B cell (primary cell): ENCODE measurements at regions not wholly inside any gene's neighbourhood (a gene's known extent, or its start where the extent isn't known, plus 50 kb on each side); places are given as distances from the start of the nearest gene placed in this dataset.

Experiments
- ATAC-seq: fragments of 200-7000 bp; cut with Tn5 transposase; one replicate; pipeline ENCODE4 v1.10.0; 2021; ENCODE audit warnings: low read depth, mild to moderate bottlenecking, moderate number of reproducible peaks, moderate library complexity
- CTCF ChIA-PET: fragments of 350-600 bp; sonication (Branson Sonifier 250); formaldehyde crosslinking; loops from one replicate; lab custom pipeline; 2021; ENCODE audit warnings: antibody characterized with exemption, inconsistent platforms; lab: Charles Lee
- POLR2A ChIA-PET: fragments of 350-600 bp; sonication (Branson Sonifier 250); formaldehyde crosslinking; loops from one replicate; lab custom pipeline; 2021; ENCODE audit warnings: antibody characterized with exemption; lab: Charles Lee
- DNase-seq: peaks from one replicate; pipeline ENCODE4 v3.0.0; 2013
- H2AFZ ChIP-seq: 2 replicates; pipeline ENCODE4 v1.6.1; 2012; ENCODE audit warnings: mild to moderate bottlenecking, low read depth, low read length; ENCODE audit not compliant: insufficient read depth, poor library complexity, severe bottlenecking
- H3K27ac ChIP-seq, 2 donors: 1 replicate in 1 of 2; 2 replicates in 1 of 2; pipeline ENCODE4 v1.5.1; 2012 to 2013; ENCODE audit warnings: low read length in 2 of 2, mild to moderate bottlenecking in 2 of 2, moderate library complexity in 1 of 2
- H3K27me3 ChIP-seq, 4 experiments: fragments of 200-600 bp in 1 of 4; sonication (generic) in 1 of 4; replicated peaks in 1 of 4; 1 replicate in 2 of 4; 2 replicates in 2 of 4; pipeline versions ENCODE4 v1.6.1 to v1.7.0; 2013 to 2016; ENCODE audit warnings: low read length in 3 of 4, mild to moderate bottlenecking in 2 of 4, mixed read lengths in 1 of 4, moderate library complexity in 1 of 4; ENCODE audit not compliant: insufficient read depth in 4 of 4, control insufficient read depth in 3 of 4; ENCODE audit errors: control extremely low read depth in 1 of 4
- H3K36me3 ChIP-seq, 2 experiments: replicated peaks in 1 of 2; 1 replicate in 1 of 2; 2 replicates in 1 of 2; pipeline versions ENCODE4 v1.6.1 to v1.7.1; 2013; ENCODE audit warnings: low read length in 1 of 2; ENCODE audit not compliant: insufficient read depth in 2 of 2, control insufficient read depth in 1 of 2; ENCODE audit errors: control extremely low read depth in 1 of 2, extremely low read depth in 1 of 2
- H3K4me1 ChIP-seq, 2 donors: fragments of 200-600 bp in 1 of 2; sonication (generic) in 1 of 2; 1 replicate in 1 of 2; 2 replicates in 1 of 2; pipeline versions ENCODE4 v1.5.1 to v1.6.1; 2013 to 2017; ENCODE audit warnings: low read length in 2 of 2; ENCODE audit not compliant: control insufficient read depth in 2 of 2, insufficient read depth in 2 of 2
- H3K4me2 ChIP-seq: replicated peaks from 2 replicates; pipeline ENCODE3; 2012; ENCODE audit warnings: mild to moderate bottlenecking, low read depth, low read length; ENCODE audit not compliant: poor library complexity, severe bottlenecking
- H3K4me3 ChIP-seq, 5 experiments: fragments of 200-600 bp in 1 of 5; sonication (generic) in 1 of 5; 1 replicate in 3 of 5; 2 replicates in 2 of 5; pipeline versions ENCODE4 v1.5.1 to v1.7.0; 2011 to 2016; ENCODE audit warnings: low read length in 4 of 5, mild to moderate bottlenecking in 4 of 5, low read depth in 2 of 5, control low read depth in 1 of 5, moderate library complexity in 1 of 5; ENCODE audit not compliant: insufficient read depth in 1 of 5; ENCODE audit errors: control extremely low read depth in 1 of 5, extremely low read depth in 1 of 5
- H3K79me2 ChIP-seq: fragments of 200-600 bp; sonication (generic); one replicate; pipeline ENCODE4 v1.6.0; 2016; ENCODE audit warnings: low read length; ENCODE audit not compliant: control insufficient read depth, insufficient read depth
- H3K9ac ChIP-seq: fragments of 200-600 bp; sonication (generic); 2 replicates; pipeline ENCODE4 v1.6.1; 2017; ENCODE audit warnings: mild to moderate bottlenecking, low read length, moderate library complexity
- H3K9me3 ChIP-seq, 3 donors: one replicate each; pipeline versions ENCODE4 v1.6.1 to v1.7.1; 2013; ENCODE audit warnings: low read length in 2 of 3; ENCODE audit not compliant: control insufficient read depth in 2 of 3, insufficient read depth in 1 of 3; ENCODE audit errors: control extremely low read depth in 1 of 3
- H4K20me1 ChIP-seq: 2 replicates; pipeline ENCODE4 v1.6.0; 2012; ENCODE audit warnings: mild to moderate bottlenecking, low read length; ENCODE audit not compliant: insufficient read depth, control insufficient read depth, poor library complexity, severe bottlenecking
- H3K27ac Mint-ChIP-seq: one replicate; pipeline ENCODE4 v1.8.0; 2021; ENCODE audit warnings: mixed read lengths
- H3K27me3 Mint-ChIP-seq: one replicate; pipeline ENCODE4 v1.8.0; 2021; ENCODE audit warnings: mixed read lengths
- H3K4me1 Mint-ChIP-seq: one replicate; pipeline ENCODE4 v1.8.0; 2021; ENCODE audit warnings: mixed read lengths
- H3K4me3 Mint-ChIP-seq: one replicate; pipeline ENCODE4 v1.8.0; 2021; ENCODE audit warnings: mixed read lengths
- H3K9me3 Mint-ChIP-seq: one replicate; pipeline ENCODE4 v1.8.0; 2022; ENCODE audit warnings: mixed read lengths; ENCODE audit not compliant: insufficient read depth
- CTCF ChIP-seq: fragments of 200-600 bp; IDR thresholded peaks from one replicate; pipeline ENCODE4 v1.8.0; 2022; ENCODE audit warnings: antibody characterized with exemption, mild to moderate bottlenecking
- EZH2 ChIP-seq: IDR thresholded peaks from 2 replicates; pipeline ENCODE4 v1.6.1; 2012; ENCODE audit warnings: borderline replicate concordance, low read depth, mild to moderate bottlenecking, moderate library complexity, low read length; ENCODE audit not compliant: insufficient read depth, poor library complexity, severe bottlenecking
- WGBS: methylation state at CpG from one replicate; pipeline ENCODE4 v1.1.5; 2013; ENCODE audit warnings: missing lambda C conversion rate; ENCODE audit not compliant: insufficient coverage; 5-methylcytosine and 5-hydroxymethylcytosine counted together
- intact Hi-C: fragments of 100-400 bp; cut with micrococcal nuclease; formaldehyde crosslinking; loops from one replicate; pipeline ENCODE4 v1.10.0; 2022

GRCh38 chr4:178333355-178333754 lies 891.1 kb upstream of the AGA start:
- H3K9ac ChIP-seq = no peak overlapping the region
- no peaks in the 10 kb centered on the region for H3K4me1 ChIP-seq
- no peak overlapping the region for H3K4me3 Mint-ChIP-seq
- no peak overlapping the region for H3K27ac ChIP-seq
- ChIA-PET POLR2A (no interaction called here), CTCF (no interaction called here)
- H3K4me2 ChIP-seq = no peak overlapping the region
- WGBS = 100% methylated on average over 1 of the region's 4 CpGs
- peaks cover 0 to 1% (median 0%) of the 10 kb centered on the region in 3 donors for H3K9me3 ChIP-seq
- H3K79me2 ChIP-seq = no peaks in the 10 kb centered on the region
- no peaks in the 10 kb centered on the region for H3K27me3 ChIP-seq
- H3K9me3 Mint-ChIP-seq = peaks cover 3% of the 10 kb centered on the region
- intact Hi-C loops = no loop called here
- DNase-seq = no peak
- no peaks in the 10 kb centered on the region for H3K36me3 ChIP-seq
- no peak overlapping the region for H3K27ac Mint-ChIP-seq
- TF ChIP-seq CTCF = no peak
- TF ChIP-seq EZH2 = no peak
- H4K20me1 ChIP-seq = no peaks in the 10 kb centered on the region
- no peaks in the 10 kb centered on the region for H3K27me3 Mint-ChIP-seq
- H3K4me1 Mint-ChIP-seq = no peaks in the 10 kb centered on the region
- ATAC-seq = no peak
- no peak overlapping the region for H2AFZ ChIP-seq
- H3K4me3 ChIP-seq = no peak overlapping the region

- H3K27me3 ChIP-seq = no peaks in the 10 kb centered on the region
- H3K9me3 Mint-ChIP-seq = no peaks in the 10 kb centered on the region
- ATAC-seq = no peak
- H3K4me1 ChIP-seq = no peaks in the 10 kb centered on the region
- H3K4me2 ChIP-seq = no peak overlapping the region
- no peak overlapping the region for H3K27ac ChIP-seq
- H3K4me3 ChIP-seq = no peak overlapping the region
- no peaks in the 10 kb centered on the region for H3K27me3 Mint-ChIP-seq
- CTCF ChIA-PET = no interaction called here
- no peaks in the 10 kb centered on the region for H4K20me1 ChIP-seq
- intact Hi-C loops = no loop called here
- TF ChIP-seq EZH2 (no peak), CTCF (no peak)
- no peaks in the 10 kb centered on the region for H3K79me2 ChIP-seq
- H2AFZ ChIP-seq = no peak overlapping the region
- no peak for DNase-seq
- no peak overlapping the region for H3K27ac Mint-ChIP-seq
- H3K9ac ChIP-seq = no peak overlapping the region
- H3K36me3 ChIP-seq = no peaks in the 10 kb centered on the region
- peaks cover 0 to 6% (median 0%) of the 10 kb centered on the region in 3 donors for H3K9me3 ChIP-seq
- no peak overlapping the region for H3K4me3 Mint-ChIP-seq
- H3K4me1 Mint-ChIP-seq = no peaks in the 10 kb centered on the region
- POLR2A ChIA-PET = no interaction called here
Measured at GRCh38 chr4:178339769-178340168, 897.5 kb upstream of the AGA start.
